Glutamatergic neuron (in vitro differentiated cells): ENCODE measurements at regions not wholly inside any gene's neighbourhood (a gene's known extent, or its start where the extent isn't known, plus 50 kb on each side); places are given as distances from the start of the nearest gene placed in this dataset.

Experiments used
- DNase-seq: peaks from one replicate; pipeline ENCODE4 v3.0.0; 2022
- H3K27ac Mint-ChIP-seq: one replicate; pipeline ENCODE4 v1.8.0; 2020; ENCODE audit warnings: mild to moderate bottlenecking, mixed read lengths, inconsistent platforms; ENCODE audit not compliant: unreplicated experiment
- H3K27me3 Mint-ChIP-seq: one replicate; pipeline ENCODE4 v1.8.0; 2020; ENCODE audit warnings: mild to moderate bottlenecking, moderate library complexity, mixed read lengths, inconsistent platforms; ENCODE audit not compliant: unreplicated experiment
- H3K36me3 Mint-ChIP-seq: one replicate; pipeline ENCODE4 v1.8.0; 2020; ENCODE audit warnings: mild to moderate bottlenecking, mixed read lengths, inconsistent platforms; ENCODE audit not compliant: unreplicated experiment
- H3K4me1 Mint-ChIP-seq: one replicate; pipeline ENCODE4 v1.8.0; 2020; ENCODE audit warnings: mild to moderate bottlenecking, low read depth, mixed read lengths, inconsistent platforms; ENCODE audit not compliant: unreplicated experiment
- H3K4me3 Mint-ChIP-seq: one replicate; pipeline ENCODE4 v1.8.0; 2020; ENCODE audit warnings: mild to moderate bottlenecking, mixed read lengths, inconsistent platforms; ENCODE audit not compliant: unreplicated experiment
- H3K9me3 Mint-ChIP-seq: one replicate; pipeline ENCODE4 v1.8.0; 2020; ENCODE audit warnings: mild to moderate bottlenecking, moderate library complexity, mixed read lengths, inconsistent platforms; ENCODE audit not compliant: unreplicated experiment
- TF ChIP-seq, protein P1 (sequence below): fragments of 200-600 bp; sonication (generic); IDR thresholded peaks from one replicate; pipeline ENCODE4 v1.5.0; 2021; ENCODE audit not compliant: partially characterized antibody, unreplicated experiment

DNA sequence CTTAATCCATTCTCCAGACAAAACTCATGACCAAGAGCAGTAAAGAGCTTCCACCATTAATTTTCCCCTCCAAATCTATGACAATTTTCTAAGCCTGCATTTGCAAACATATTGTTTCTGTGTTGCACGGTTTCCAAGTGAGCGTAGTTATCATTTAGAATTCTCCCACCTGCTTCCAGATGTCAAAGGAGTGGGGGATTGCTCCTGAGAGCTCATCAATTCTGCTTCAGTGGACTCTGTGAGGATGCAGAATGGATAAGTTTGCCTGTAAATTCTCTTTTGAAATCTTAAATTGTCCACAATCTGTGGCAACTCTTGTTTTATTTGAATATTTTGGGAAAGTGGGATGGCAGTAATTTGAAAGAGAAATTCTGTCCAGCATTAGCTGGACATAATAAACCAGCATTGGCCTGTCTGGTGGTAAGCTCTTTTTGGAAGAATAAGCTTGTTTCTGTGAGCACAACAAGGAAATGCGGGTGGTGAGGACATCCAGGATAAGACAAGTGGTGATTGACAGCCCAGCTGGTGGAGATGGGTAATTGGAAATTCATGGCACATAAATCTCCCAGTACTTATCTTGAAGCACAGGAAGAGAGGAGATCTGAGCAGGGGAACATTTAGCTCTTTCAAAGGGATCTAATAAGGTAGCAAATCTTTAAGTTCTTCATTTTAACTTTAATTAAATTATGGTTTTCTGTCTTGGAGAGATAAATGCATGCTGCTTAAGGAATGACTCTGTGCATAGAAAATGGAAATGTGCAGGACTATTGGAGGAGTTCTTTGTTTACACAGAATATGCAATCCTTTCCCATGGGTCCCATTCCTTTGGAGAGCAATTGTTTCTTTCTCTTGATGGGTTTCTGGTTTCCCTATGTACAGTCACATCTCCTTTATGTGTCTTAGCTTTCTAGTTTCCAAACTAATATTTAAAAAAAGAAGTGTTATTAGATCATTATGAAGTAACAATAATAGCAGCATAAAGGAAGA lies 73.2 kb downstream of the FAT3 start:
- Mint-ChIP-seq H3K4me1 (peaks cover 20% of the 10 kb centered on the region), H3K27ac (peak overlapping the region; percentile 13), H3K36me3 (no peaks in the 10 kb centered on the region), H3K27me3 (peaks cover 1% of the 10 kb centered on the region), H3K9me3 (peaks cover 2% of the 10 kb centered on the region), H3K4me3 (no peak overlapping the region)
- no peak for DNase-seq
- TF ChIP-seq, protein P1, sequence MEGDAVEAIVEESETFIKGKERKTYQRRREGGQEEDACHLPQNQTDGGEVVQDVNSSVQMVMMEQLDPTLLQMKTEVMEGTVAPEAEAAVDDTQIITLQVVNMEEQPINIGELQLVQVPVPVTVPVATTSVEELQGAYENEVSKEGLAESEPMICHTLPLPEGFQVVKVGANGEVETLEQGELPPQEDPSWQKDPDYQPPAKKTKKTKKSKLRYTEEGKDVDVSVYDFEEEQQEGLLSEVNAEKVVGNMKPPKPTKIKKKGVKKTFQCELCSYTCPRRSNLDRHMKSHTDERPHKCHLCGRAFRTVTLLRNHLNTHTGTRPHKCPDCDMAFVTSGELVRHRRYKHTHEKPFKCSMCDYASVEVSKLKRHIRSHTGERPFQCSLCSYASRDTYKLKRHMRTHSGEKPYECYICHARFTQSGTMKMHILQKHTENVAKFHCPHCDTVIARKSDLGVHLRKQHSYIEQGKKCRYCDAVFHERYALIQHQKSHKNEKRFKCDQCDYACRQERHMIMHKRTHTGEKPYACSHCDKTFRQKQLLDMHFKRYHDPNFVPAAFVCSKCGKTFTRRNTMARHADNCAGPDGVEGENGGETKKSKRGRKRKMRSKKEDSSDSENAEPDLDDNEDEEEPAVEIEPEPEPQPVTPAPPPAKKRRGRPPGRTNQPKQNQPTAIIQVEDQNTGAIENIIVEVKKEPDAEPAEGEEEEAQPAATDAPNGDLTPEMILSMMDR = no peak

GRCh38 chr11:92300876-92301275 lies 76.3 kb downstream of the FAT3 start:
- no peak overlapping the region for H3K4me3 Mint-ChIP-seq
- TF ChIP-seq, protein P1 = no peak
- no peak overlapping the region for H3K27ac Mint-ChIP-seq
- no peak for DNase-seq
- peaks cover 2% of the 10 kb centered on the region for H3K9me3 Mint-ChIP-seq
- H3K4me1 Mint-ChIP-seq = peaks cover 20% of the 10 kb centered on the region
- H3K36me3 Mint-ChIP-seq = no peaks in the 10 kb centered on the region
- peaks cover 1% of the 10 kb centered on the region for H3K27me3 Mint-ChIP-seq

DNA sequence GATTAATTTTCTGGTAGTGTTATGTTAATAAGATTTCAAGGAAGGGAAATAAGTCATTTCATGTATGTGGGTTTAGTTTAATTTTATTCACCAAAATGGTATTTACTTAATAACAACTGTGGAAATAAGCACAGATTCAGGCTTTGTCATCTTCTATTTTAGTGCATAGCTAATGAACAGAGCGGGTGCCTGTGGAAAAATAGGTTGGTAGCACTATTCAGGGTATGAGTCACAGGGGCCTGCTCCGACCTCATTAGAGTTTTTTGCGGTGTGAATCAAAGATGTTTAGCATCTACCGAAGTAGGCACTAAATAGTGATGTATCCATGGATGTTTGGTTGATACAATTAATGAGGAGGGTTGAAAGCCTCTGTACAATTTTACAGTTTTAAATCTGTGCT lies 78.2 kb downstream of the FAT3 start:
- H3K27ac Mint-ChIP-seq = no peak overlapping the region
- no peak for DNase-seq
- no peaks in the 10 kb centered on the region for H3K36me3 Mint-ChIP-seq
- TF ChIP-seq, protein P1 = no peak
- no peaks in the 10 kb centered on the region for H3K9me3 Mint-ChIP-seq
- H3K4me1 Mint-ChIP-seq = peaks cover 14% of the 10 kb centered on the region
- H3K4me3 Mint-ChIP-seq = no peak overlapping the region
- H3K27me3 Mint-ChIP-seq = peaks cover 1% of the 10 kb centered on the region

GRCh38 chr11:92304271-92304670 lies 79.7 kb downstream of the FAT3 start:
- no peak overlapping the region for H3K27ac Mint-ChIP-seq
- H3K9me3 Mint-ChIP-seq = peaks cover under 1% of the 10 kb centered on the region
- peaks cover 13% of the 10 kb centered on the region for H3K4me1 Mint-ChIP-seq
- TF ChIP-seq, protein P1 = no peak
- H3K27me3 Mint-ChIP-seq = peaks cover 1% of the 10 kb centered on the region
- no peak for DNase-seq
- H3K36me3 Mint-ChIP-seq = no peaks in the 10 kb centered on the region
- H3K4me3 Mint-ChIP-seq = no peak overlapping the region

DNA sequence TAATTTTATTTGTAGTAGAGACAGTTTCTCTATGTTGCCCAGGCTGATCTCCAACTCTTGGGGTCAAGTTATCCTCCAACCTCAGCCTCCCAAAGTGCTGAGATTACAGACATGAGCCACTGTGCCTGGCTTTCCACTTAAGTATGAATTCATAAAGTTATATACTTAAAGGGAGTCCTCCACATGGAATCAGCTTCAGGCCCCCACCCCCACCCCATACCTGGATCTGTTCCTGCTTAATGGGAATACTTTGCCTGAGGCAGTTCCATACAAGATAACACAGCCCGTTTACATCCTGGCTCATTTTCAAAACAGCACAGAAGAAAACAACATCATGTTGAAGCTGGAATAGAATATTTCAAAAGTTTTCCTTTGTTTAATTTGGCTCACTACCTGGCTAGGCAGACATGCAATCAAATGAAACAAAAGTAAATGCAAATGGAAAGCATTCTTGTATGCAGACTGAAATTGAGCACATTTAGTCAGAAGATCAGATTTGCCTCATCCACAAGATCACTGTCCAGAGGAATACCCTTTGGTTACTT lies 82.4 kb downstream of the FAT3 start:
- TF ChIP-seq, protein P1 = no peak
- no peaks in the 10 kb centered on the region for H3K36me3 Mint-ChIP-seq
- no peaks in the 10 kb centered on the region for H3K27me3 Mint-ChIP-seq
- no peak for DNase-seq
- H3K27ac Mint-ChIP-seq = no peak overlapping the region
- H3K9me3 Mint-ChIP-seq = peaks cover 1% of the 10 kb centered on the region
- H3K4me3 Mint-ChIP-seq = no peak overlapping the region
- peaks cover 14% of the 10 kb centered on the region for H3K4me1 Mint-ChIP-seq
